Motor neuron (in vitro differentiated cells): ENCODE measurements at regions not wholly inside any gene's neighbourhood (a gene's known extent, or its start where the extent isn't known, plus 50 kb on each side); places are given as distances from the start of the nearest gene placed in this dataset.

Experiments
- ATAC-seq, 8 experiments: fragments of 200-7000 bp; cut with Tn5 transposase; replicated peaks in 6 of 8; 2 replicates each; pipeline ENCODE4 v1.8.0; 2021; ENCODE audit warnings: mild to moderate bottlenecking in 8 of 8, moderate library complexity in 8 of 8
- H3K27ac ChIP-seq, 2 donors: fragments of 250-450 bp; sonication (Bioruptor Pico); 2 replicates each; pipeline ENCODE4 v1.9.0; 2021; ENCODE audit warnings: antibody characterized with exemption in 2 of 2, mild to moderate bottlenecking in 2 of 2, moderate library complexity in 1 of 2
- H3K4me1 ChIP-seq, 2 donors: fragments of 250-450 bp; sonication (Bioruptor Pico); replicated peaks in 1 of 2; 2 replicates each; pipeline ENCODE4 v1.6.1; 2021; ENCODE audit warnings: antibody characterized with exemption in 2 of 2, mild to moderate bottlenecking in 2 of 2, moderate library complexity in 1 of 2
- H3K4me3 ChIP-seq, 5 donors: fragments of 250-450 bp; sonication (Bioruptor Pico); 2 replicates each; pipeline ENCODE4 v1.9.0; 2021; ENCODE audit warnings: antibody characterized with exemption in 5 of 5, mild to moderate bottlenecking in 5 of 5, moderate library complexity in 4 of 5
- WGBS, 10 experiments: fragments of 450-650 bp; shearing (Covaris generic); methylation state at CpG; one replicate each; pipeline ENCODE4 v1.0.0; 2022; 5-methylcytosine and 5-hydroxymethylcytosine counted together
- in situ Hi-C, 9 experiments: fragments of 400-800 bp; cut with MboI; loops; one replicate each; pipeline ENCODE4 v1.15.0; 2021; ENCODE audit warnings: low sequenced_read_pairs in 9 of 9, low pct_unique_long_range_greater_than_20kb in 2 of 9; ENCODE audit not compliant: unreplicated experiment in 9 of 9

DNA sequence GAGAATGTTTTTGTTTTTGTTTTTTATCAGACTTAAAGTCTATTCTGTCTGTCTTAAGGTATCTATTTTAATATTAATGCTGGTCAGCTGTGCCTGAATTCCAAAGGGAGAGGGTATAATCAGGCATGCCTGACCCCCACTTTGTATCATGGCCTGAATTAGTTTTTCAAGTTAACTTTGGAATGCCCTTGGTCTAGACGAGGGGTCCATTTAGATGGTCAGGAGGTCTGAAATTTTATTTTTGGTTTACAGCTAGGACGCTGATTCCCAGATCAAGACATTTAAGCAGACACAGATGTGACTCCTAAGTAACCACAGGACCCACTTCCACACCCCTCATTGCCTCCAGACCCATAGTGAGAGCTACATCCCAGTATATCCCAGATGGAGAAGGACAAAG, 189.5 kb downstream of the ARHGAP12 start:
- in situ Hi-C loops = no loop called here
- no peaks in the 10 kb centered on the region for H3K4me1 ChIP-seq
- WGBS, 10 experiments = 0 to 100% (median 50%) methylated on average over 1 to 2 of the region's 2 CpGs; no CpG with 5 or more reads in 3 of the 10 experiments
- H3K27ac ChIP-seq = no peak overlapping the region
- peak in 1 of 8 experiments; percentile 5 for ATAC-seq
- H3K4me3 ChIP-seq = no peak overlapping the region

DNA sequence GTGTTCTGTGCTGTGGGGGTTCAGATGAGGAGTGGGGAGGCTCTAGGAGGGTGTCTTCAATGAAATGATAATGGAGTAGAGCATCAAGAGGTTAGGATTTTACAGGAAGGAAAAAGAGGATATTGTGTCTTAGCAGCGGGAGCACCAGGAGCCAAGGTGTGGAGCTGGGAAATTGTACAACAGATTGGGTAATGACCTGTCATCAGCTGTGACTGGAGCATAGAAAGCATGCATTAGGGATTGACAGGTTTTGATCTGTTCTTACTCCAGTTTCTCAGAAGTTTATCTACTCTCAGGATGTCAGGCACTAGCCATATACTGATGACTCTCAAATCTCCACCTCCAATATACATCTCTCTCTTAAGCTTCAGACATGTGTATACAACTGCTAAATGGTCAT, 196.9 kb downstream of the ARHGAP12 start:
- no peak overlapping the region for H3K27ac ChIP-seq
- in situ Hi-C loops = no loop called here
- ATAC-seq = no peak
- H3K4me3 ChIP-seq = no peak overlapping the region
- peaks cover 4 to 8% of the 10 kb centered on the region in 2 donors for H3K4me1 ChIP-seq
- 80 to 100% (median 100%) methylated on average over 1 of the region's 1 CpG; no CpG with 5 or more reads in 7 of the 10 experiments for WGBS, 10 experiments

DNA sequence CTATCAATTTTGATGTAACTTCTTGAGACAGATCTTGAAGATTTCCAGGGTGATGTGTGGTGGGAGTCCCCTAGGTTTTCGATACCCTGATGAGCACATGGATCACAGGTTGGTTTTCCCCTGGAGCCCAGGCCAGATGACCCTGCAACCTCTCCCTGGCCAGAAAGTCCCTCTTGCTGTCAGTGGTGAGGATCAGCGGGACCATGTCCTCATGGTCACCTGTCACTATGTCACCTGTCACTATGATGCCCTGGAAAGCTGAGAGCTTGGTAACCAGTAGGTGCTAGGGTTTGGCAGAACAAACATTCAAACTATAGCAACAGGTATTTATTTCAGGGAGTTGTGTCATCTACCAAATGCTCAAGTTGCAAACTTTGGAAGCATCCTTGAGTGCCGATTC, 197.9 kb downstream of the ARHGAP12 start:
- H3K27ac ChIP-seq = no peak overlapping the region
- no peak overlapping the region for H3K4me3 ChIP-seq
- WGBS, 10 experiments = 85 to 100% (median 100%) methylated on average over 1 to 3 of the region's 3 CpGs; no CpG with 5 or more reads in 1 of the 10 experiments
- in situ Hi-C loops = no loop called here
- no peak for ATAC-seq
- peaks cover 4 to 8% of the 10 kb centered on the region in 2 donors for H3K4me1 ChIP-seq

DNA sequence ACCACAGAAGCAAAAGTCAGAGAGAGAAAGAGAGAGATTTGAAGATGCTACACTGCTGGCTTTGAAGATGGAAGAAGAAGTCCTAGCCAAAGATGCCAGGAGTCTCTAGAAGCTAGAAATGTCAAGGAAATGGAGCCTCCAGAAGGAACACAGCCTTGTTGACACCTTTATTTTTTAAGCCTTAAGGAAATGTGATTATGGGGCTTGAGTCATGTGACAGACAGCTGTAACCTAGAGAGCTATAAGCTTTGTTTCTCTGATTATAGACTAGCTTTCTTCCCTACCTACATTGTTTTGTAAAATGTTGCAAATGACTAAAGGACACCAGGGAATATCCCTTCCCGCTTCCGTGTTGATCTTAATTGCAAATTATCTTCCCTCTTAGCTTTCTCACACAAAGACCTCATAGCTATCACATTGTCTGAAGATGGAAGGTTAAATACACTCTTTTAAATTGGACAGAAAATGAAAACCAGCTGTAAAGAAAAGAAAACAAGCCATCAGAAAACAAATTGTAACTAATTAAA, 199.9 kb downstream of the ARHGAP12 start:
- WGBS, 10 experiments = 0 to 80% (median 38%) methylated on average over 1 to 2 of the region's 2 CpGs; no CpG with 5 or more reads in 3 of the 10 experiments
- peak in 4 of 8 experiments; percentile 27 to 57 (median 52) for ATAC-seq
- Histone ChIP-seq H3K4me3 (no peak overlapping the region), H3K27ac (peak overlapping the region in 1 of 2 donors; percentile 32), H3K4me1 (peaks cover 4 to 8% of the 10 kb centered on the region in 2 donors)
- in situ Hi-C loops = no loop called here

DNA sequence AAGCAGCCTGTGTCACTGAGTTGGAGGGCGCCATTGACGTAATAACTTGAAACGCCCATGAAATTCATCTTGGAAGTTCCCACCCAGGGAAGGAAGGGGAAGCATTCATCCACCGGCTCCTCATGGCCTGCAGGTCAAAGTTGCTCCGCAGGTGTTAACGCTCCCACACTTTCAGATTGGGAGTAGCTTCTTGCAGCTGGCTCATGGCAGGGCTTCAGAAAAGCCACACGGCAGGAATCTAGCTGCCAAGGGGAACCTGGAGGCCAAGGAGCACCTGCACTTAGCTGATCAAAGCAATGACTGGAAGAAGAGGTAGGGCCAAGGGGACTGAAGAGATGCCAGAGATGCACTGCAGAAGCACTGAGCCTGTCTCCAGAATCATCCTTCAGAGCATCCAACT, 203.2 kb downstream of the ARHGAP12 start:
- WGBS, 10 experiments = 80 to 100% (median 96%) methylated on average over 1 to 7 of the region's 7 CpGs; no CpG with 5 or more reads in 2 of the 10 experiments
- no peak overlapping the region for H3K4me3 ChIP-seq
- peaks cover 4 to 8% of the 10 kb centered on the region in 2 donors for H3K4me1 ChIP-seq
- ATAC-seq = no peak
- H3K27ac ChIP-seq = no peak overlapping the region
- in situ Hi-C loops = no loop called here

DNA sequence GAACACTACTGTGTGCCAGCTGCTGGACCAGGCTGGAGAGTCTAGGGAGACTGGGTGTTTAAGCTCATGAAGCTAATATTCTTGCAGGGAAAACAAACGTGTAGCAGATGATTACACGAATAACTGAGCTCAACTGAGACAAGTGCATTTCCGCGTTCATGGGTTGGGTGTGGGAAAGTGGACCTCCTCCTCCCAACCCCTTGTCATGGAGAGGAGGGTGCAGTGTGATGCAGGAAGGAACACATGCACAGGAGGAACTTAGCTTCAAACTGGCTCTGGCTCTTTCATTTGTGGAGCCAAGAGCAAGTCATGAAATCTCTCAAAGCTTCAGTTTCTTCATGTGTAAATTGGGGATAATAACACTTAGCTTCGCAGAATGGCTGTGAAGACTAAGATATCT, 204.3 kb downstream of the ARHGAP12 start:
- Histone ChIP-seq H3K27ac (no peak overlapping the region), H3K4me1 (peaks cover 4 to 8% of the 10 kb centered on the region in 2 donors), H3K4me3 (no peak overlapping the region)
- in situ Hi-C loops = no loop called here
- ATAC-seq = no peak
- WGBS, 10 experiments = 60 to 100% (median 82%) methylated on average over 1 to 5 of the region's 5 CpGs; no CpG with 5 or more reads in 1 of the 10 experiments

DNA sequence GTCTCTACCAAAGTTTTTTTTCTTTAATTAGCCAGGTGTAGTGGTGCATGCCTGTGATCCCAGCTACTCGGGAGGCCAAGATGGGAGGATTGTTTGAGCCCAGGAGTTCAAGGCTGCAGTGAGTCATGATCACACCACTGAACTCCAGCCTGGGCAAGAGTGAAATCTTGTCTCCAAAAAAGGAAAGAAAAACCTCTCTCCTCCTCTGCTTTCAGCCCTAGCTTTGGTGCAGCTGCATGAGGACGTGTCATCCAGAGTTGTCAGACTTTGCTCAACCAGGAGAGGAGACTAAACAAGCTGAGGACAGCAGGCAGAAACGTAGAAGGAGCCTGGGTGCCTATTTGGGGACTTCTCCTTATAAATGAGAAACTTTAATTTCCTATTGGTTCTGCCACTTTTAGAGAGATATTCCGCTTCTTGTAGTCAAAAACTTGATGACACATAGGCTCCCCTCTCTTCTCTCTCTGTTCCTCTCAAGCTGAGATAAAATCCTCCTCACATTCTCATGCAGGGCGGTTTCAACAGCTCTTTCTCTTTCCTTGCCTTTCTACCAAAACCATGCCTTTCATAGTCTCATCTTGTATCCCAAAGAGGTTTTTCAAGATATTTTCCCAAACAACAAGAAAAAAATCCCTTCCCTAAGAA, 205.4 kb downstream of the ARHGAP12 start:
- in situ Hi-C loops = no loop called here
- no peak for ATAC-seq
- Histone ChIP-seq H3K27ac (no peak overlapping the region), H3K4me3 (no peak overlapping the region), H3K4me1 (no peaks in the 10 kb centered on the region)
- 40 to 100% (median 81%) methylated on average over 1 to 5 of the region's 5 CpGs for WGBS, 10 experiments

DNA sequence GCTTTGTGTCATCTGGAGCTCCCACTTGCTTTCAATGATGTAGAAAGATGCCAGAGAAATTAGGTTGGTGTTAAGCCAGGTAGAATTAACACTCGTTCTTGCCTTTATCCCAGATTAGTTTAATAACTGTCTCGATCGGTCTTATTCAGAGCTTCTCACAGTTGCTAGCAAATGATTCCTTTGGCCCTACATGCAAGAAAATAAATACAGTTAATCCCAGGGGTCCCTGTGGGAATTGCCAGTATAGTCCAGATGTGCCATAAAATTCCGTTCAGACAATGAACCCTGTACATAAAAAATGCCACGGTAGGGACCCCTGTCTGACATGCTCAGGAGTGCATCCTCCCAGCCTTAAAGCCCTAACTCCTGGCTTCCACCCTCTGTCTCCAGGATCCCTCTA, 207.5 kb downstream of the ARHGAP12 start:
- WGBS, 10 experiments = 38 to 94% (median 86%) methylated on average over 1 to 4 of the region's 5 CpGs; no CpG with 5 or more reads in 3 of the 10 experiments
- Histone ChIP-seq H3K4me1 (no peaks in the 10 kb centered on the region), H3K4me3 (no peak overlapping the region), H3K27ac (no peak overlapping the region)
- ATAC-seq = no peak
- in situ Hi-C loops = no loop called here

DNA sequence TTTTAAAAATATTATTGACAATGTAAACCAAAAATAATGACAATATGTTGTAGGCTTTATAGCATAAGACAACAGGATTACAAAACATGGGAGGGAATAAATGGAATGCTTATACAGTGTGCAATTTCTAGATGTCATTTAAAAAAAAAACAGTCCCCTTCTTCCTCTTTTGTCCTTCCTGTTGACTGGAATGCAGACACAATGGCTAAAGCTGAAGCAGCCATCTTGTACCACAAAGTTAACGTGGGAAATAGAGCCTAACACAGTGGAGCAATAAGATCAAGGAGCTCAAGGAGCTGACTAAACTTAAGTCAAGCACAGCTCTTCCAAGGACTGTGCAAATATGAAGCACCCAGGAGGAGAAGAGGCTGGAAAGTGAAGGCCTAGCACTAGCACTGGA, 208.1 kb downstream of the ARHGAP12 start:
- 60 to 100% (median 82%) methylated on average over 1 of the region's 1 CpG; no CpG with 5 or more reads in 1 of the 10 experiments for WGBS, 10 experiments
- H3K4me3 ChIP-seq = no peak overlapping the region
- no peak for ATAC-seq
- in situ Hi-C loops = no loop called here
- H3K27ac ChIP-seq = no peak overlapping the region
- no peaks in the 10 kb centered on the region for H3K4me1 ChIP-seq

DNA sequence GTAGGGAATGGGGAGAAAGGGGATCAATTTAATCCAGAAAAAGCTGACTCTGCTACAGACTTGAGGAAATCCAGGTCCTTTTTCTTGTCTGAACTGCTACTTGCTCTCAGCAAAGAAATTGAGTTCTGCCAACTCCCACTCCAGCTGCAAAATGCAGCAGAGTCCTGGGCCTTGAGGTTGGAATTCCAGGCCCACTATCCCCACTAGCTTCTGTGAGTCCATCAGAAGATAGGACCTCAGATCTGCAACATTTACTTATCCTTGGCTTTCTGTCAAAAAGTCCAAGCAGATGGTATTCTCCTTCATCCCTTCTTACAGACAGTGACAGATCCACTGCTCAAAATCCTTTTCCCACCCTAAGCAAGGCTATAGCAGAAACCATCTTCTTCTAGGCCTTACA, 219.2 kb downstream of the ARHGAP12 start:
- in situ Hi-C loops = no loop called here
- no peak overlapping the region for H3K4me3 ChIP-seq
- H3K4me1 ChIP-seq = peaks cover 27 to 32% of the 10 kb centered on the region in 2 donors
- no peak overlapping the region for H3K27ac ChIP-seq
- no peak for ATAC-seq

DNA sequence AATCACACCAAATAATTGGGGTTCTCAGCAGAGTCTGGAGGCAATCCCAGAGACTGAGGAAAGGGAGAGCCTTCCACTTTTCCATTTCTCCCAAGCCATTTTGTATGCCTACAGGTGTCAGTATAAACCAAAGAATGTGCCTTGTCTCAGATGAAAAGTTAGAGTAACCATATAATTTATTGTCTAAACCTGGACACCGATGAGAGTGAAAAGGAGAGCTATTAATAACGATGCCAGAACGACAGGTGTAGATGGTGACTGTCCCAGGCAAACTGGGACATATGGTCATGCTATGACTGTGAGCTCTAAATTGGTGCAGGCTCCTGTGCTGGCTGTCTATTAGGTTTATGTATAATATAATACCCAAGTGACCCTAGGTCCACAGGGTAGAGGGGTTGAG, 219.6 kb downstream of the ARHGAP12 start:
- ATAC-seq = no peak
- 0 to 95% (median 65%) methylated on average over 1 to 3 of the region's 3 CpGs for WGBS, 10 experiments
- H3K27ac ChIP-seq = peak overlapping the region in 1 of 2 donors; percentile 73
- in situ Hi-C loops = no loop called here
- peaks cover 27 to 32% of the 10 kb centered on the region in 2 donors for H3K4me1 ChIP-seq
- no peak overlapping the region for H3K4me3 ChIP-seq

DNA sequence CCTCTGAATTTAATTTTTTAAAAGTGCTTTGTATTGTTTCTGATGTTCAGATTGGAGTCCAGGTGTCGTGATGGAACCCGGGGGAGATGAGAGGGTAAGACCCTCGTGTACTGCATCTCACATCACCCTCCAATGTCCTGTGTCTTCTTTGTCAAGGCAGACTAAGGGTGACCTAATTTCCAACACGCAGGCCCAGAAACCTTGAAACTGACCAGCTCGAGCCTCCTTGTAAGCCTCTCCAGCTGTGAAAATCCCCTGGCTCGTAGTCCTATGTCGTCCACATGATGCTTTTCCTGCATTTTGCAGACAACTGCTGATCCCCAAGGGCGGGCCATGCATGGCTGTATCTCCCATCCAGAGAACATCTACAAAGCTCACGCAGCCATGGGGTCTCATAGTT, 220.2 kb downstream of the ARHGAP12 start:
- H3K27ac ChIP-seq = peak overlapping the region; percentile 44 to 73
- 20 to 100% (median 57%) methylated on average over 1 to 7 of the region's 9 CpGs; no CpG with 5 or more reads in 2 of the 10 experiments for WGBS, 10 experiments

DNA sequence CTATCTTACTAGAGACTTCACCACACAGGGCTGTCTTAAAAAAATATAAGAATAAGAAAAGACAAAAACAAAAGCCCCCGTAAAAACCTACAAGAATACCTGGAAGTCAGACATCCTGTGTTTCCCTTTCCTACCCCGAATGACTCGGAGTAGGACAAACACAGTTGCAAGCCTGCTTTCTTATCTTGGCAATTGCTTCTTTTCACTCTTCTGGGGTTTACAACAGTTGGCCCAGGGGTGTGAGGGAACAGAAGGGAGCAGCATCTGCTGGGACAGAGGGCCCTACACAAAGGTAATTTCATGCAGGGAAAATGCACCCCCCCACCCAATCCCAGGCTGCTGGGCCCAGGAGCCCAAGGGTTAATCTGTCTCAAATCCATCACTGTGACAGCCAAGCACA, 220.6 kb downstream of the ARHGAP12 start:
- WGBS, 10 experiments = 0 to 22% (median 10%) methylated on average over 1 to 3 of the region's 3 CpGs; no CpG with 5 or more reads in 5 of the 10 experiments
- H3K4me1 ChIP-seq = peaks cover 27 to 32% of the 10 kb centered on the region in 2 donors
- H3K4me3 ChIP-seq = no peak overlapping the region
- in situ Hi-C loops = no loop called here
- peak overlapping the region; percentile 44 to 73 for H3K27ac ChIP-seq
- ATAC-seq = peak in 5 of 8 experiments; percentile 36 to 60 (median 45)

More for the DNA sequence above, 220.2 kb downstream of the ARHGAP12 start:
- peak in 5 of 8 experiments; percentile 42 to 60 (median 47) for ATAC-seq
- Histone ChIP-seq H3K4me1 (peaks cover 27 to 32% of the 10 kb centered on the region in 2 donors), H3K4me3 (no peak overlapping the region)
- in situ Hi-C loops = no loop called here
